ENCODE measurements at regions not wholly inside any gene's neighbourhood (a gene's known extent, or its start where the extent isn't known, plus 50 kb on each side); places are given as distances from the start of the nearest gene placed in this dataset.

- TF ChIP-seq ASH2L (IDR thresholded peaks at IDR 0.05; ENCODE audit: low read length) (no peak), POLR2AphosphoS5 (IDR thresholded peaks at IDR 0.05; ENCODE audit: low read depth, low read length) (no peak), GTF2F1 (IDR thresholded peaks at IDR 0.05; ENCODE audit: borderline replicate concordance, low read depth, low read length) (no peak), TBP (IDR thresholded peaks at IDR 0.05; ENCODE audit: low read depth, low read length) (no peak), E2F6 (IDR thresholded peaks at IDR 0.05) (no peak)
These were observed 191.6 kb upstream of the NUDT4 start (continued) for GRCh38 chr12:93186131-93186530.

All from H1 (cell line).